ENCODE measurements at regions not wholly inside any gene's neighbourhood (a gene's known extent, or its start where the extent isn't known, plus 50 kb on each side); places are given as distances from the start of the nearest gene placed in this dataset.

GRCh38 chr7:101699881-101700823, 71.1 kb upstream of the MYL10 start:
- Histone ChIP-seq H3K4me1 (no peaks in the 10 kb centered on the region), H3K9me3 (ENCODE audit: control insufficient read depth, low read length) (no peaks in the 10 kb centered on the region)

DNA sequence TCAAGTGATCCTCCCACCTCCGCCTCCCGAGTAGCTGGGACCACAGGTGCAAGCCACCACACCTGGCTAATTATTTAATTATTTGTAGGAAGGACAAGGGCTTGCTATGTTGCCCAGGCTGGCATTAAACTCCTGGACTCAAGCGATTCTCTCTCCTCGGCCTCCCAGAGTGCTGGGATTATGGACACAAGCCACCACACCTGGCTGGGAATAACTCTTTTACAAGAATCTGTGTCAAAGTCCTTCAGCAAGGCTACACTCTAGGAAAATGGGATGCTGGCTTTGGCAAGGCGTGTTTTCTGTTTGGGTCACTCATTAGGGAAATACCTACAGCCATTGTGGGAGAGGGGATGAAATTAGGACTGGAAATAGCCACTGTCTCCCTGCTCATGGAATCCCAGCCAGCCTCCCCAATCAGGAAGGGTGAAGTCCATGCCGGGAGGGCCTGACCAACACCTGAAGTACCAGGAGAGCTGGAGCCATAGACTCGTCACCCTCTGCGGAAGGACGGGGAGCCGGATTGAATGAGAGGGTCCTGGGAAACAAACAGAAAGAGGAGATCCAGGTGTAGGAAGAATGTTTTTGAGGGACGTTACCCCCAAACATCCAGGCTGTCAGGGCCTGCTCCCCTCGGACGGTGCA, 72.2 kb upstream of the MYL10 start:
- no peak for TF ChIP-seq CTCF (IDR thresholded peaks at IDR 0.05)
- no peak overlapping the region for H2AFZ ChIP-seq
- no peaks in the 10 kb centered on the region for H3K36me3 ChIP-seq (ENCODE audit: control insufficient read depth, insufficient read depth, low read length)
- no peaks in the 10 kb centered on the region for H3K4me1 ChIP-seq
- no peak overlapping the region for H3K27ac ChIP-seq
- H3K4me2 ChIP-seq (ENCODE audit: low read length): no peak overlapping the region
- H3K9me3 ChIP-seq (ENCODE audit: control insufficient read depth, low read length): no peaks in the 10 kb centered on the region
- H3K27me3 ChIP-seq (ENCODE audit: control insufficient read depth, insufficient read depth, low read length): no peaks in the 10 kb centered on the region
- no peak overlapping the region for H3K9ac ChIP-seq
- H3K4me3 ChIP-seq (ENCODE audit: low read depth, low read length): no peak overlapping the region
- no peaks in the 10 kb centered on the region for H3K79me2 ChIP-seq

More at GRCh38 chr7:101699881-101700823, 71.1 kb upstream of the MYL10 start:
- no peak for TF ChIP-seq CTCF (IDR thresholded peaks at IDR 0.05)
- Histone ChIP-seq H3K27ac (no peak overlapping the region), H3K27me3 (ENCODE audit: control insufficient read depth, insufficient read depth, low read length) (no peaks in the 10 kb centered on the region), H2AFZ (no peak overlapping the region), H3K9ac (no peak overlapping the region), H3K4me3 (ENCODE audit: low read depth, low read length) (no peak overlapping the region), H3K79me2 (no peaks in the 10 kb centered on the region), H3K36me3 (ENCODE audit: control insufficient read depth, insufficient read depth, low read length) (no peaks in the 10 kb centered on the region), H3K4me2 (ENCODE audit: low read length) (no peak overlapping the region)

DNA sequence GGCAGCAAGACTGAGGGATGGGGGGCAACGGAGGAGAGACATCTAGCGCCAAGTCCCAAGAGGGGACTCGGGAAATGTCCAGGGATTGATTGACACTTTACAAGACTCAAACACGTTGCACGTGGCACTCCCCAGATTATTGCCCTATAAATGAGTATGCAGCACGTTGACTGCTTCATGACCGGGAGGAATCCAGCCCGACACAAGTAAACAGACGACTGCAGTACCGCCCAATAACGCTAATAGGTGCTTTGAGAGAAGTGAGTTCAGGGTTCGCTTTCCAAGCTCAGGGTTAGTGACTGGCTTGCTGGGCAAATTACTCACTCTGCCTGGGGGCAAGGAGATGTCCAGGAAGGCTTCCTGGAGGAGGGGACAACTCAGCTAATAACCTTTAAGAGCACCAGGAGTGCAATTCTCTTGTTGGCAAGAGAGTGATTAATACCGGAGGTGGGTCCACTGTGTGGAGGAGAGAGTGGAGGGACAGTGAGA, 73.3 kb upstream of the MYL10 start:
- Histone ChIP-seq H3K27me3 (ENCODE audit: control insufficient read depth, insufficient read depth, low read length) (no peaks in the 10 kb centered on the region), H3K27ac (no peak overlapping the region), H3K9ac (no peak overlapping the region), H3K4me2 (ENCODE audit: low read length) (no peak overlapping the region), H2AFZ (no peak overlapping the region), H3K36me3 (ENCODE audit: control insufficient read depth, insufficient read depth, low read length) (no peaks in the 10 kb centered on the region), H3K9me3 (ENCODE audit: control insufficient read depth, low read length) (no peaks in the 10 kb centered on the region), H3K4me1 (no peaks in the 10 kb centered on the region), H3K79me2 (no peaks in the 10 kb centered on the region), H3K4me3 (ENCODE audit: low read depth, low read length) (no peak overlapping the region)
- no peak for TF ChIP-seq CTCF (IDR thresholded peaks at IDR 0.05)

DNA sequence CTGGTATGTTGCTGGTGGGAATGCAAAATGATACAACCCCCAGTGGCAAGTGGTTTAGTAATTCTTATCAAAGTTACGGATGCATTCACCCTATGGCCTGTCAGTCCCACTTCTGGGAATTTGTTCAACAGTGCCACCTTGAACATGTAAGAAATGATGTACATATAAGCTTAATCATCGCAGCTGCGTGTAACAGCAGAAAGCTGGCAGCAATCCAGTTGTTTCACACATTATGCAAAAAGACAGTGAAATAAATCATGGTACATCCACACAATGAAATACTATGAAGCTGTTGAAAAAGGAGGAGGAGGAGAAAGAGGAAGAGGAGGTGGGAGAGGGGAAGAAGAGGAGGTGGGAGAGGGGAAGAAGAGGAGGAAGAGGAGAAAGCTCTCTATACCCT, 76.2 kb upstream of the MYL10 start:
- Histone ChIP-seq H3K9ac (no peak overlapping the region), H3K27ac (no peak overlapping the region), H2AFZ (no peak overlapping the region), H3K9me3 (ENCODE audit: control insufficient read depth, low read length) (no peaks in the 10 kb centered on the region), H3K4me2 (ENCODE audit: low read length) (no peak overlapping the region), H3K36me3 (ENCODE audit: control insufficient read depth, insufficient read depth, low read length) (no peaks in the 10 kb centered on the region), H3K27me3 (ENCODE audit: control insufficient read depth, insufficient read depth, low read length) (no peaks in the 10 kb centered on the region), H3K4me3 (ENCODE audit: low read depth, low read length) (no peak overlapping the region), H3K4me1 (no peaks in the 10 kb centered on the region), H3K79me2 (no peaks in the 10 kb centered on the region)
- no peak for TF ChIP-seq CTCF (IDR thresholded peaks at IDR 0.05)

All from parathyroid adenoma (tissue), 2 donors.